ENCODE measurements at regions not wholly inside any gene's neighbourhood (a gene's known extent, or its start where the extent isn't known, plus 50 kb on each side); places are given as distances from the start of the nearest gene placed in this dataset.

DNA sequence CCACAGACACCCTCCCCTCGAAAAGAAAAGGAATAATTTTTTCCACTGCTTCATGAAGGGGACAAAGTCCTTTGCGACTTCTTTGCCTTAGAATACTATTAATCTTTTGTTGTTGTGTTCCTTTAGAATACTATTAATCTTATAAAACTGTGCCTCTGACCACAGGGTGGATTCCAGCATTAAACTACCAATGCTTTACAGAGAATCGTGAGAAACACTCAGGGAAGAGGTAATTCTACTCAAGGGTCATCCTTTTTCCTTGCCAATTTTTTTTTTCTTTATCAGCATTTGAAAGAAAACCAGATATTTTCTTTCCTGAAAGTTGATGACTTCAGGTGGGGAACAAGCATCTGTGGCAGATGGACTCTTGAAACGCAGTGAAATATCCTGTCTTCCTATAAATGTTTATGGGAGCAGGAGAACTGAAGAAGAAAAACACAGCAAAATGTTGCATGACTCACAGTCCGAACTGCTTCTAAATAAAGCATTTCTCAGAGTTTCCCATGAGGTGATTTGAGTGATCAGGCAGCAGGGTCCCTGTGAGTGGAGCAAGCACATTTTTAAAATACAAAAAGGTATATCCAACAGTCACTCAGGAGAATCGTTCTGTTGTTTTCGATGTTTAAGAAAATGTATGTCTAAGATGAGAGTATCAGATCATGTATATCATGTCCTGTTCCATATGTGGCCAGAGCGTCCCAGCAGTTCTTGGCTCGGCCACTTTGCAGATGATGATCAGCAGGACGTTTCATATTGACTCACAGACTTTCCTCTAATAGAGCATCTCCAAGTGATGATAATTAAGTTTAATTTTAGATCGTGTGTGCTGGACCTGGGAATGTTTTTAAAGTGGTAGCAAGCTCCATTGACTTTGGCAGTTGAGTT lies 154.2 kb upstream of the RUNX1 start:
- TF ChIP-seq EZH2 (IDR thresholded peaks at IDR 0.05; ENCODE audit: insufficient read depth, poor library complexity, severe bottlenecking): no peak
- no peak for TF ChIP-seq EZH2phosphoT487 (IDR thresholded peaks at IDR 0.05; ENCODE audit: insufficient read depth, low read depth)
